Superior temporal gyrus (tissue), 1 donor: ENCODE measurements at regions not wholly inside any gene's neighbourhood (a gene's known extent, or its start where the extent isn't known, plus 50 kb on each side); places are given as distances from the start of the nearest gene placed in this dataset.
"Not testable (repeated sequence)": the region's sequence is repeated elsewhere in the genome, so short reads cannot be mapped to it uniquely, and the experiment has no call there.

Experiments used
- DNase-seq: peaks from one replicate; pipeline ENCODE4 v3.0.0-alpha.2; 2016; ENCODE audit errors: extremely low spot score

GRCh38 chr18:4544142-4544541 lies 89.0 kb upstream of the DLGAP1 start:
- DNase-seq, result no peak

- no peak for DNase-seq
These were observed 88.6 kb upstream of the DLGAP1 start for GRCh38 chr18:4543711-4544110.

GRCh38 chr18:4541588-4541987 lies 86.5 kb upstream of the DLGAP1 start:
- no peak for DNase-seq

- DNase-seq, result no peak
These were observed 81.3 kb upstream of the DLGAP1 start for GRCh38 chr18:4536447-4536846.

- DNase-seq, result no peak
These were observed 73.3 kb upstream of the DLGAP1 start for GRCh38 chr18:4528405-4528804.

GRCh38 chr18:4527826-4528225 lies 72.7 kb upstream of the DLGAP1 start:
- DNase-seq, result not testable (repeated sequence)

- DNase-seq, result no peak
These were observed 69.0 kb upstream of the DLGAP1 start for GRCh38 chr18:4524096-4524495.

- no peak for DNase-seq
These were observed 56.1 kb upstream of the DLGAP1 start for GRCh38 chr18:4511166-4511565.

- no peak for DNase-seq
These were observed 55.6 kb upstream of the DLGAP1 start for GRCh38 chr18:4510711-4511110.

GRCh38 chr18:4510160-4510559 lies 55.1 kb upstream of the DLGAP1 start:
- DNase-seq, result no peak
